SH-SY5Y (cell line): ENCODE measurements at regions not wholly inside any gene's neighbourhood (a gene's known extent, or its start where the extent isn't known, plus 50 kb on each side); places are given as distances from the start of the nearest gene placed in this dataset.

ENCODE experiments used
- GATA2 ChIP-seq: IDR thresholded peaks from 2 replicates; pipeline ENCODE4 v1.6.1; 2011; ENCODE audit warnings: mild to moderate bottlenecking, low read depth, low read length
- GATA3 ChIP-seq: IDR thresholded peaks from 2 replicates; pipeline ENCODE4 v1.6.1; 2011; ENCODE audit warnings: low read depth, mild to moderate bottlenecking, low read length, moderate library complexity

- TF ChIP-seq GATA2 (no peak), GATA3 (no peak)
Observed at GRCh38 chr10:128881086-128881485, 586.0 kb upstream of the MGMT start.
